ENCODE measurements at regions not wholly inside any gene's neighbourhood (a gene's known extent, or its start where the extent isn't known, plus 50 kb on each side); places are given as distances from the start of the nearest gene placed in this dataset.

DNA sequence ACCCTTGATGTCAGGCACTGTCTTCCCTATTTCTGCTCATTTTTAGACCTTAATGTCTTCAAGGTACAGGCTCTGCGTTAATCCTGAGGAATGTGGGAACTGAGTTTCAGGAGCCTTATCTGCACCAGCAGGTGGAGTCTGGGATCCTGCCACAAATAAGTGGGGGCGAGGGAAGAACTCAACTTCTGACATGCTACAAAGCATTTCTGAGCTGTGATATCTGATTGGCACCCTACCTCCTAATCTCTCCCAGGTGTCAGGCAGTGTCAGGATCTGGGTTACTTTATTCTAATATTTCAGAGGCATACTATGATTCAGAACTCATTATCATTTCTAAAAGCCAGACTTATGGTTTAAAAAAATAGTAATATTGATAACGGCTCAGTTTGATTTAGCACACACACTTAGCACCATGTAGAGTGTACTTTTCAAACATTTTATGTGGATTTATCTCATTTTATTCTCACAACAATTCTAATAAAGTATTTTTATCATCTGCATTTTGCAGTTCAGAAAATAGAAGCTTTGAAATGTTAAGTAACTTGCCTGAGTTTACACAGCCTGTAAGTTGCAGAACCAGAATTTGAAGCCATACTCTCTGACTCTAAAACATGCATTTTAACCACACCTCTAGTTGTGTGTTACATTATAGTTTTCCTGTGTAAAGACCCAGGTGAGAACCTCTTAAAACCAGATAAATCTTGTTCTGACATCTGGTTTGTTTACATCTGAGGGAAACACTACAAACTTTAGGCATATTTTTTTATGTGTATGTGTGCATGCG is 358.6 kb downstream of the TDRD3 start:
- Histone ChIP-seq H3K9ac (ENCODE audit: low read length) (no peak overlapping the region), H3K36me3 (ENCODE audit: low read depth, low read length) (no peaks in the 10 kb centered on the region), H2AFZ (ENCODE audit: low read length) (no peak overlapping the region), H3K4me1 (ENCODE audit: insufficient read depth, low read length) (peaks cover 13% of the 10 kb centered on the region; the same call in 1 of the 2 replicates), H3K79me2 (ENCODE audit: low read length) (no peaks in the 10 kb centered on the region), H3K4me3 (ENCODE audit: low read length) (no peak overlapping the region), H3K27ac (ENCODE audit: low read length) (no peak overlapping the region), H3F3A (ENCODE audit: low read length, unreplicated experiment) (no peaks in the 10 kb centered on the region), H3K9me3 (ENCODE audit: low read length) (no peaks in the 10 kb centered on the region), H3K4me2 (ENCODE audit: low read length) (no peak overlapping the region), H3K27me3 (ENCODE audit: low read length) (no peaks in the 10 kb centered on the region), H3K9me2 (replicated peaks; ENCODE audit: low read length) (no peaks in the 10 kb centered on the region), H4K20me1 (ENCODE audit: low read length) (no peaks in the 10 kb centered on the region)
- DNase-seq (peak; percentile 18), ATAC-seq (peak; percentile 31)
- POLR2A ChIA-PET (ENCODE audit: unreplicated experiment) = no interaction called here
- TF ChIP-seq, protein P1, sequence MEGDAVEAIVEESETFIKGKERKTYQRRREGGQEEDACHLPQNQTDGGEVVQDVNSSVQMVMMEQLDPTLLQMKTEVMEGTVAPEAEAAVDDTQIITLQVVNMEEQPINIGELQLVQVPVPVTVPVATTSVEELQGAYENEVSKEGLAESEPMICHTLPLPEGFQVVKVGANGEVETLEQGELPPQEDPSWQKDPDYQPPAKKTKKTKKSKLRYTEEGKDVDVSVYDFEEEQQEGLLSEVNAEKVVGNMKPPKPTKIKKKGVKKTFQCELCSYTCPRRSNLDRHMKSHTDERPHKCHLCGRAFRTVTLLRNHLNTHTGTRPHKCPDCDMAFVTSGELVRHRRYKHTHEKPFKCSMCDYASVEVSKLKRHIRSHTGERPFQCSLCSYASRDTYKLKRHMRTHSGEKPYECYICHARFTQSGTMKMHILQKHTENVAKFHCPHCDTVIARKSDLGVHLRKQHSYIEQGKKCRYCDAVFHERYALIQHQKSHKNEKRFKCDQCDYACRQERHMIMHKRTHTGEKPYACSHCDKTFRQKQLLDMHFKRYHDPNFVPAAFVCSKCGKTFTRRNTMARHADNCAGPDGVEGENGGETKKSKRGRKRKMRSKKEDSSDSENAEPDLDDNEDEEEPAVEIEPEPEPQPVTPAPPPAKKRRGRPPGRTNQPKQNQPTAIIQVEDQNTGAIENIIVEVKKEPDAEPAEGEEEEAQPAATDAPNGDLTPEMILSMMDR (conservative IDR thresholded peaks at IDR 0.05; ENCODE audit: low read depth, low read length) = peak; percentile 48
- TF ChIP-seq EZH2phosphoT487 (IDR thresholded peaks at IDR 0.05; ENCODE audit: borderline replicate concordance, low read length) = no peak
- CTCF ChIA-PET = interaction anchor here (0.7 kb wide), 1 partner anchor 35 kb away, joined by 3 read pairs; no protein-coding TSS in a partner anchor
- BruUV-seq (replicated peaks) = no TSS peak
- intact Hi-C loops (cut with micrococcal nuclease) = loop anchor here (5.0 kb wide), 1 partner anchor 117 kb away; no protein-coding TSS in a partner anchor

- TF ChIP-seq EZH2 (IDR thresholded peaks at IDR 0.05; ENCODE audit: low read length, unreplicated experiment) (no peak), EZH2phosphoT487 (IDR thresholded peaks at IDR 0.05; ENCODE audit: borderline replicate concordance, low read length) (no peak)
- TF ChIP-seq, protein P1 (conservative IDR thresholded peaks at IDR 0.05; ENCODE audit: low read depth, low read length) = no peak
- CTCF ChIA-PET = no interaction called here
- POLR2A ChIA-PET (ENCODE audit: unreplicated experiment) = no interaction called here
- H3K79me2 ChIP-seq (ENCODE audit: low read length) = no peaks in the 10 kb centered on the region
- H3F3A ChIP-seq (ENCODE audit: low read length, unreplicated experiment) = no peaks in the 10 kb centered on the region
- H3K36me3 ChIP-seq (ENCODE audit: low read depth, low read length) = no peaks in the 10 kb centered on the region
- ATAC-seq = no peak
- H3K27me3 ChIP-seq (ENCODE audit: low read length) = no peaks in the 10 kb centered on the region
- H4K20me1 ChIP-seq (ENCODE audit: low read length) = no peaks in the 10 kb centered on the region
- no peak overlapping the region for H3K4me3 ChIP-seq (ENCODE audit: low read length)
- H3K27ac ChIP-seq (ENCODE audit: low read length) = no peak overlapping the region
- no TSS peak for BruUV-seq (replicated peaks)
- DNase-seq = no peak
- no peaks in the 10 kb centered on the region for H3K9me2 ChIP-seq (replicated peaks; ENCODE audit: low read length)
- H3K9ac ChIP-seq (ENCODE audit: low read length) = no peak overlapping the region
- H2AFZ ChIP-seq (ENCODE audit: low read length) = no peak overlapping the region
- intact Hi-C loops (cut with micrococcal nuclease) = loop anchor here (5.0 kb wide), 1 partner anchor 118 kb away; no protein-coding TSS in a partner anchor
- no peak overlapping the region for H3K4me2 ChIP-seq (ENCODE audit: low read length)
- H3K9me3 ChIP-seq (ENCODE audit: low read length) = no peaks in the 10 kb centered on the region
- H3K4me1 ChIP-seq (ENCODE audit: insufficient read depth, low read length) = peaks cover 7% of the 10 kb centered on the region; the same call in 1 of the 2 replicates
Measured at GRCh38 chr13:60754211-60755090, 357.4 kb downstream of the TDRD3 start.
